ENCODE measurements at regions not wholly inside any gene's neighbourhood (a gene's known extent, or its start where the extent isn't known, plus 50 kb on each side); places are given as distances from the start of the nearest gene placed in this dataset.

DNA sequence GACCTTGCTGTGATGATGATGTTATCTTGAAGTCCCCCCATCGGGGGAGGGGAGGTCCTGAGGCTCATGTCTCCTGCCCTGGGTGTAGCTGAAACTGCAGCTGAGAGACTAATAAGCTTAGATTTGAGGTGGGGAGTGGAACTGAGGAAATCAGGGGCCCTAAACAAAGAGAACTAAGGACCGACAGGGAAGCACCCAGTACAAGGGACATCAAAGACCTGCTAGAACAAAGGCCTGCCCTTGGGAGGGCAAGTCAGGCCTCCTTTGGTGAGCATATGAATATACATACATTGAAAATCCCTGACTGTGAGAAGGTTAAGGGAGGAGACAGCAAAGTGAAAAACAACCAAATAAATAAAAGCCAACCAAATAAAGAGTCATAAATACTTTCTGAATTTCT lies 1132.5 kb upstream of the CELF4 start (continued):
- TF ChIP-seq, protein P1, sequence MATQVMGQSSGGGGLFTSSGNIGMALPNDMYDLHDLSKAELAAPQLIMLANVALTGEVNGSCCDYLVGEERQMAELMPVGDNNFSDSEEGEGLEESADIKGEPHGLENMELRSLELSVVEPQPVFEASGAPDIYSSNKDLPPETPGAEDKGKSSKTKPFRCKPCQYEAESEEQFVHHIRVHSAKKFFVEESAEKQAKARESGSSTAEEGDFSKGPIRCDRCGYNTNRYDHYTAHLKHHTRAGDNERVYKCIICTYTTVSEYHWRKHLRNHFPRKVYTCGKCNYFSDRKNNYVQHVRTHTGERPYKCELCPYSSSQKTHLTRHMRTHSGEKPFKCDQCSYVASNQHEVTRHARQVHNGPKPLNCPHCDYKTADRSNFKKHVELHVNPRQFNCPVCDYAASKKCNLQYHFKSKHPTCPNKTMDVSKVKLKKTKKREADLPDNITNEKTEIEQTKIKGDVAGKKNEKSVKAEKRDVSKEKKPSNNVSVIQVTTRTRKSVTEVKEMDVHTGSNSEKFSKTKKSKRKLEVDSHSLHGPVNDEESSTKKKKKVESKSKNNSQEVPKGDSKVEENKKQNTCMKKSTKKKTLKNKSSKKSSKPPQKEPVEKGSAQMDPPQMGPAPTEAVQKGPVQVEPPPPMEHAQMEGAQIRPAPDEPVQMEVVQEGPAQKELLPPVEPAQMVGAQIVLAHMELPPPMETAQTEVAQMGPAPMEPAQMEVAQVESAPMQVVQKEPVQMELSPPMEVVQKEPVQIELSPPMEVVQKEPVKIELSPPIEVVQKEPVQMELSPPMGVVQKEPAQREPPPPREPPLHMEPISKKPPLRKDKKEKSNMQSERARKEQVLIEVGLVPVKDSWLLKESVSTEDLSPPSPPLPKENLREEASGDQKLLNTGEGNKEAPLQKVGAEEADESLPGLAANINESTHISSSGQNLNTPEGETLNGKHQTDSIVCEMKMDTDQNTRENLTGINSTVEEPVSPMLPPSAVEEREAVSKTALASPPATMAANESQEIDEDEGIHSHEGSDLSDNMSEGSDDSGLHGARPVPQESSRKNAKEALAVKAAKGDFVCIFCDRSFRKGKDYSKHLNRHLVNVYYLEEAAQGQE (IDR thresholded peaks at IDR 0.05; ENCODE audit: unreplicated experiment), result no peak
- no peak for TF ChIP-seq ETS1 (IDR thresholded peaks at IDR 0.05)
- no peak for TF ChIP-seq ZNF331 (CRISPR knock-in tag; IDR thresholded peaks at IDR 0.05; ENCODE audit: low read depth)
- TF ChIP-seq JUNB (IDR thresholded peaks at IDR 0.05; ENCODE audit: unreplicated experiment), result no peak
- no peak for TF ChIP-seq CTCF (conservative IDR thresholded peaks at IDR 0.05; ENCODE audit: low read depth in 2 of 2)
- no peak for TF ChIP-seq STAT1 (IDR thresholded peaks at IDR 0.05; ENCODE audit: unreplicated experiment)

DNA sequence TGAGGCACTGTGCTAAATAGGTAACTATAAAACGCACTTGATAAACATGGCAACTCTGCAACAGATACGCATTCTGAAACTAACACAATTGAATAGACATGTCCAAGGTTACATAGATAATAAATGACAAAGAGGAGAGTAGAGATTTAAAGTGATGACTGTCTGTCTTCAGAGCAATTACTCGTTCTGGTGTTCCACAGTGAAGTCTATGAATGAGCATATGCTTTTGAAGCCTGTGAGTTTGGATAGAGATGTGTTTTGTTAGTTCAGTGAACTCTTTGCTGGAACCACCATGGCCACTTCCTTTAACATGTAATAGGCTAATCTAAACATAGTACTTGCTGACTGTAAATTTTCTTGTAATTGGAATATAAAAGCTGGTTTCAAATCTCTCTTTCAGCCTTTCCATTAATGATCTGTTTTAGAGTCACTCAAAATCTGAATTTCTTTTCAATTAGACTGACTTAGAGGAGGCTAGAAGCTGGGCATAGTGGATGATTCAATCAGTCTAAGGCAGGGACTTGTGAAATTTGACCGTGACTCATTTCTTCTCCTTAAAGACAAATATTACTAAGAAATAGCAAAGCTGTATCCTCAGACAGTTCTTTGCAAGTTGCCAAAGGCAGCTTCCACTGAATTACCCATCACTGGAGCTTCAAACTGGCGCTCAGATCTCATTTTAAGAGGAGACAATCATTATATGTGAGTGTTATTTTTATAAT lies 1130.1 kb upstream of the CELF4 start:
- Mint-ChIP-seq H3K9me3 (no peaks in the 10 kb centered on the region), H3K27ac (no peak overlapping the region), H3K27me3 (ENCODE audit: insufficient read depth, low read depth, poor library complexity) (peaks cover 4% of the 10 kb centered on the region), H3K4me1 (peaks cover 23% of the 10 kb centered on the region), H3K36me3 (ENCODE audit: low read depth) (no peaks in the 10 kb centered on the region), H3K4me3 (no peak overlapping the region)
- Histone ChIP-seq H3K4me2 (no peak overlapping the region), H3K4me3 (no peak overlapping the region), H3K9me2 (ENCODE audit: insufficient read depth) (peaks cover 6% of the 10 kb centered on the region; the same call in 1 of the 2 replicates), H2AFZ (no peak overlapping the region), H3K27me3 (ENCODE audit: insufficient read depth) (no peaks in the 10 kb centered on the region), H3K79me2 (replicated peaks; ENCODE audit: insufficient read depth) (no peaks in the 10 kb centered on the region), H4K20me1 (replicated peaks; ENCODE audit: insufficient read depth) (no peaks in the 10 kb centered on the region), H3K4me1 (ENCODE audit: insufficient read depth) (peaks cover 22% of the 10 kb centered on the region), H3K36me3 (ENCODE audit: insufficient read depth) (no peaks in the 10 kb centered on the region), H3K27ac (ENCODE audit: low read depth) (no peak overlapping the region), H3F3A (replicated peaks; ENCODE audit: low read depth) (no peaks in the 10 kb centered on the region)
- no peak for ATAC-seq
- no peak for DNase-seq (ENCODE audit: low spot score)
- TF ChIP-seq NANOG (IDR thresholded peaks at IDR 0.05; ENCODE audit: borderline replicate concordance) (no peak), POLR2AphosphoS5 (IDR thresholded peaks at IDR 0.05; ENCODE audit: low read depth) (no peak), EZH2 (IDR thresholded peaks at IDR 0.05; ENCODE audit: low read depth, unreplicated experiment) (no peak), ZNF331 (CRISPR knock-in tag; IDR thresholded peaks at IDR 0.05; ENCODE audit: low read depth) (no peak)
- TF ChIP-seq, protein P2, sequence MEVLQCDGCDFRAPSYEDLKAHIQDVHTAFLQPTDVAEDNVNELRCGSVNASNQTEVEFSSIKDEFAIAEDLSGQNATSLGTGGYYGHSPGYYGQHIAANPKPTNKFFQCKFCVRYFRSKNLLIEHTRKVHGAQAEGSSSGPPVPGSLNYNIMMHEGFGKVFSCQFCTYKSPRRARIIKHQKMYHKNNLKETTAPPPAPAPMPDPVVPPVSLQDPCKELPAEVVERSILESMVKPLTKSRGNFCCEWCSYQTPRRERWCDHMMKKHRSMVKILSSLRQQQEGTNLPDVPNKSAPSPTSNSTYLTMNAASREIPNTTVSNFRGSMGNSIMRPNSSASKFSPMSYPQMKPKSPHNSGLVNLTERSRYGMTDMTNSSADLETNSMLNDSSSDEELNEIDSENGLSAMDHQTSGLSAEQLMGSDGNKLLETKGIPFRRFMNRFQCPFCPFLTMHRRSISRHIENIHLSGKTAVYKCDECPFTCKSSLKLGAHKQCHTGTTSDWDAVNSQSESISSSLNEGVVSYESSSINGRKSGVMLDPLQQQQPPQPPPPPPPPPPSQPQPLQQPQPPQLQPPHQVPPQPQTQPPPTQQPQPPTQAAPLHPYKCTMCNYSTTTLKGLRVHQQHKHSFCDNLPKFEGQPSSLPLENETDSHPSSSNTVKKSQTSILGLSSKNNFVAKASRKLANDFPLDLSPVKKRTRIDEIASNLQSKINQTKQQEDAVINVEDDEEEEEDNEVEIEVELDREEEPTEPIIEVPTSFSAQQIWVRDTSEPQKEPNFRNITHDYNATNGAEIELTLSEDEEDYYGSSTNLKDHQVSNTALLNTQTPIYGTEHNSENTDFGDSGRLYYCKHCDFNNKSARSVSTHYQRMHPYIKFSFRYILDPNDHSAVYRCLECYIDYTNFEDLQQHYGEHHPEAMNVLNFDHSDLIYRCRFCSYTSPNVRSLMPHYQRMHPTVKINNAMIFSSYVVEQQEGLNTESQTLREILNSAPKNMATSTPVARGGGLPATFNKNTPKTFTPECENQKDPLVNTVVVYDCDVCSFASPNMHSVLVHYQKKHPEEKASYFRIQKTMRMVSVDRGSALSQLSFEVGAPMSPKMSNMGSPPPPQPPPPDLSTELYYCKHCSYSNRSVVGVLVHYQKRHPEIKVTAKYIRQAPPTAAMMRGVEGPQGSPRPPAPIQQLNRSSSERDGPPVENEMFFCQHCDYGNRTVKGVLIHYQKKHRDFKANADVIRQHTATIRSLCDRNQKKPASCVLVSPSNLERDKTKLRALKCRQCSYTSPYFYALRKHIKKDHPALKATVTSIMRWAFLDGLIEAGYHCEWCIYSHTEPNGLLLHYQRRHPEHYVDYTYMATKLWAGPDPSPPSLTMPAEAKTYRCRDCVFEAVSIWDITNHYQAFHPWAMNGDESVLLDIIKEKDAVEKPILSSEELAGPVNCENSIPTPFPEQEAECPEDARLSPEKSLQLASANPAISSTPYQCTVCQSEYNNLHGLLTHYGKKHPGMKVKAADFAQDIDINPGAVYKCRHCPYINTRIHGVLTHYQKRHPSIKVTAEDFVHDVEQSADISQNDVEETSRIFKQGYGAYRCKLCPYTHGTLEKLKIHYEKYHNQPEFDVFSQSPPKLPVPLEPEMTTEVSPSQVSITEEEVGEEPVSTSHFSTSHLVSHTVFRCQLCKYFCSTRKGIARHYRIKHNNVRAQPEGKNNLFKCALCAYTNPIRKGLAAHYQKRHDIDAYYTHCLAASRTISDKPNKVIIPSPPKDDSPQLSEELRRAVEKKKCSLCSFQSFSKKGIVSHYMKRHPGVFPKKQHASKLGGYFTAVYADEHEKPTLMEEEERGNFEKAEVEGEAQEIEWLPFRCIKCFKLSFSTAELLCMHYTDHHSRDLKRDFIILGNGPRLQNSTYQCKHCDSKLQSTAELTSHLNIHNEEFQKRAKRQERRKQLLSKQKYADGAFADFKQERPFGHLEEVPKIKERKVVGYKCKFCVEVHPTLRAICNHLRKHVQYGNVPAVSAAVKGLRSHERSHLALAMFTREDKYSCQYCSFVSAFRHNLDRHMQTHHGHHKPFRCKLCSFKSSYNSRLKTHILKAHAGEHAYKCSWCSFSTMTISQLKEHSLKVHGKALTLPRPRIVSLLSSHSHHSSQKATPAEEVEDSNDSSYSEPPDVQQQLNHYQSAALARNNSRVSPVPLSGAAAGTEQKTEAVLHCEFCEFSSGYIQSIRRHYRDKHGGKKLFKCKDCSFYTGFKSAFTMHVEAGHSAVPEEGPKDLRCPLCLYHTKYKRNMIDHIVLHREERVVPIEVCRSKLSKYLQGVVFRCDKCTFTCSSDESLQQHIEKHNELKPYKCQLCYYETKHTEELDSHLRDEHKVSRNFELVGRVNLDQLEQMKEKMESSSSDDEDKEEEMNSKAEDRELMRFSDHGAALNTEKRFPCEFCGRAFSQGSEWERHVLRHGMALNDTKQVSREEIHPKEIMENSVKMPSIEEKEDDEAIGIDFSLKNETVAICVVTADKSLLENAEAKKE (CRISPR knock-in tag; IDR thresholded peaks at IDR 0.05), result no peak

Measured in GM23338 (cell line).